MCF 10A (cell line): ENCODE measurements at regions not wholly inside any gene's neighbourhood (a gene's known extent, or its start where the extent isn't known, plus 50 kb on each side); places are given as distances from the start of the nearest gene placed in this dataset.

Experiments
- BruUV-seq: library from RNA; stranded (reverse); fragments of 400-500 nt; replicated peaks from 2 replicates; lab custom pipeline; 2021; lab: Mats Ljungman, UMichigan
- CTCF ChIA-PET: fragments of 300-600 bp; sonication (Branson Sonifier 250); formaldehyde crosslinking; extraction: SDS; loops from one replicate; lab custom pipeline; 2021; ENCODE audit warnings: antibody characterized with exemption, inconsistent platforms; lab: Yijun Ruan, JAX
- POLR2A ChIA-PET: fragments of 300-600, 350-650 bp; sonication (Branson Sonifier 250); formaldehyde crosslinking; extraction: SDS; loops from one replicate; lab custom pipeline; 2020; ENCODE audit warnings: antibody characterized with exemption, inconsistent platforms; lab: Yijun Ruan, JAX
- DNase-seq: peaks from one replicate; pipeline ENCODE4 v3.0.0-alpha.2; 2018; ENCODE audit not compliant: unreplicated experiment
- H3K27ac Mint-ChIP-seq: one replicate; pipeline ENCODE4 v1.8.0; 2022; ENCODE audit warnings: mild to moderate bottlenecking, low read depth, mixed read lengths; ENCODE audit not compliant: unreplicated experiment
- H3K27me3 Mint-ChIP-seq: one replicate; pipeline ENCODE4 v1.8.0; 2022; ENCODE audit warnings: mixed read lengths; ENCODE audit not compliant: insufficient read depth, unreplicated experiment
- H3K36me3 Mint-ChIP-seq: one replicate; pipeline ENCODE4 v1.8.0; 2022; ENCODE audit warnings: mild to moderate bottlenecking, moderate library complexity, mixed read lengths; ENCODE audit not compliant: insufficient read depth, unreplicated experiment
- H3K4me1 Mint-ChIP-seq: one replicate; pipeline ENCODE4 v1.8.0; 2022; ENCODE audit warnings: mixed read lengths; ENCODE audit not compliant: insufficient read depth, unreplicated experiment
- H3K4me3 Mint-ChIP-seq: one replicate; pipeline ENCODE4 v1.8.0; 2022; ENCODE audit warnings: mild to moderate bottlenecking, moderate library complexity, mixed read lengths; ENCODE audit not compliant: unreplicated experiment
- H3K9me3 Mint-ChIP-seq: one replicate; pipeline ENCODE4 v1.8.0; 2022; ENCODE audit warnings: mixed read lengths; ENCODE audit not compliant: unreplicated experiment
- CTCF ChIP-seq: fragments of 200-600 bp; IDR thresholded peaks from one replicate; pipeline ENCODE4 v1.8.0; 2022; ENCODE audit warnings: antibody characterized with exemption, mild to moderate bottlenecking; ENCODE audit not compliant: unreplicated experiment
- intact Hi-C: fragments of 100-400 bp; cut with micrococcal nuclease; formaldehyde crosslinking; loops from 2 replicates; pipeline ENCODE4 v1.14.1; 2022

- no peak overlapping the region for H3K4me3 Mint-ChIP-seq
- peak; percentile 58 for DNase-seq
- no peaks in the 10 kb centered on the region for H3K27me3 Mint-ChIP-seq
- ChIA-PET CTCF (no interaction called here), POLR2A (interaction anchor here (0.6 kb wide), 1 partner anchor 282 kb away, joined by 3 read pairs; no protein-coding TSS in a partner anchor)
- no peaks in the 10 kb centered on the region for H3K36me3 Mint-ChIP-seq
- TF ChIP-seq CTCF = no peak
- peaks cover 11% of the 10 kb centered on the region for H3K4me1 Mint-ChIP-seq
- no peak overlapping the region for H3K27ac Mint-ChIP-seq
- no TSS peak for BruUV-seq
- H3K9me3 Mint-ChIP-seq = peaks cover 9% of the 10 kb centered on the region
- intact Hi-C loops = no loop called here
Observed at GRCh38 chr3:111352585-111352984, 189.4 kb upstream of the CD96 start.

GRCh38 chr3:111359261-111360030 lies 182.6 kb upstream of the CD96 start:
- Mint-ChIP-seq H3K4me1 (no peaks in the 10 kb centered on the region), H3K27ac (peak overlapping the region; percentile 53), H3K27me3 (no peaks in the 10 kb centered on the region), H3K9me3 (peaks cover 16% of the 10 kb centered on the region), H3K4me3 (no peak overlapping the region), H3K36me3 (no peaks in the 10 kb centered on the region)
- CTCF ChIA-PET = no interaction called here
- POLR2A ChIA-PET = no interaction called here
- TF ChIP-seq CTCF = no peak
- intact Hi-C loops = no loop called here
- no peak for DNase-seq
- no TSS peak for BruUV-seq

- ChIA-PET POLR2A (no interaction called here), CTCF (interaction anchor here (0.6 kb wide), 1 partner anchor 214 kb away, joined by 3 read pairs; no protein-coding TSS in a partner anchor)
- peaks cover 10% of the 10 kb centered on the region for H3K4me1 Mint-ChIP-seq
- H3K9me3 Mint-ChIP-seq = peaks cover 7% of the 10 kb centered on the region
- TF ChIP-seq CTCF = no peak
- H3K27ac Mint-ChIP-seq = no peak overlapping the region
- BruUV-seq = no TSS peak
- intact Hi-C loops = no loop called here
- H3K4me3 Mint-ChIP-seq = no peak overlapping the region
- DNase-seq = no peak
- no peaks in the 10 kb centered on the region for H3K36me3 Mint-ChIP-seq
- no peaks in the 10 kb centered on the region for H3K27me3 Mint-ChIP-seq
Observed at GRCh38 chr3:111362381-111363009, 179.5 kb upstream of the CD96 start.

DNA sequence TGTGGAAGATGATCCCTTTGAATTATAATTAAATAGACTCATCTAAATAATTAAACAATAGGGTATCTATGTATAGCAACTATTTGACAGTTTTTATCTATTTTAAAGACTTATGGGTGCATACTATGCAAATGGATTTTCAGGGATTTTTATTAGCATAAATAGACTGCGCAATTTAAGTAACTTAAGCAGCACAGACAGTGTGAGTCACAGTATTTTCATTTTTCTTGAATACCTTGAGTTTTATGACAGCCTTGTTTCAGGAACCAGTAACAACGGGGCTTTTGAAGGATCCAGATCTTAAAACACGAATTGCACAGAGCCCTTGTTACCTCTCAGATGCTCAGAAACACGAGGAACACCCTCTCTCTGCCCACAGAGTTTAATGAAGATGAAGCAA lies 175.5 kb upstream of the CD96 start:
- DNase-seq = no peak
- Mint-ChIP-seq H3K27me3 (no peaks in the 10 kb centered on the region), H3K9me3 (no peaks in the 10 kb centered on the region), H3K4me1 (peaks cover 28% of the 10 kb centered on the region), H3K27ac (no peak overlapping the region), H3K4me3 (no peak overlapping the region), H3K36me3 (no peaks in the 10 kb centered on the region)
- ChIA-PET POLR2A (no interaction called here), CTCF (no interaction called here)
- BruUV-seq = no TSS peak
- TF ChIP-seq CTCF = no peak
- intact Hi-C loops = no loop called here
